ENCODE measurements at regions not wholly inside any gene's neighbourhood (a gene's known extent, or its start where the extent isn't known, plus 50 kb on each side); places are given as distances from the start of the nearest gene placed in this dataset.
A peak's percentile ranks its signal among the peaks of the same experiment; 100 is the strongest.

DNA sequence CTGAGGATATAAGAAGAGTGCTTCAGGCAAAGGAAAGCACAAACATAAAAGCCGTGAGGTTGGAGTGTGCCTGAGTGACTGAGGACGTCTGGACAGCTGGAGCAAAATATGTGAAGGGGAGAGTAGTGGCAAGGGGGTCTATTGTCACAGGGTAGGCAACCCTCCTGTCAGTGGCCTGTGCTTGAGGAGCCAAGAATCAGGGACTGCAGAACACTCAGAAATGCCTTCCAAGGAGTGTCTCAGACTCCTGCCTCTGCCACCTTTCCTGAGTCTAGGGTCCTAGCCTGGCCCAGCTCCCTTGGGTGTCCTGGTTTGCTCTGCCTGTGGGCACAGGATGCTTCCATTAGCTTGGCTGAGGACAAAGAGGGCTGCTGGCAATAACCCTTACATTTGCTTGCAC is 152.5 kb upstream of the PJA1 start:
- 12 to 72% (median 35%) methylated on average over 2 of the region's 2 CpGs for WGBS, 3 donors
- DNase-seq, result no peak
- Histone ChIP-seq H3K9me3 (ENCODE audit: control insufficient read depth in 2 of 2, insufficient read depth in 1 of 2, low read depth in 1 of 2, low read length in 1 of 2) (no peaks in the 10 kb centered on the region), H3K27ac (ENCODE audit: low read depth in 1 of 3, low read length in 2 of 3) (peak overlapping the region in 1 of 3 donors; percentile 13), H3K27me3 (ENCODE audit: control insufficient read depth in 3 of 3, insufficient read depth in 3 of 3, low read length in 3 of 3) (peaks cover 0 to 4% (median 0%) of the 10 kb centered on the region in 3 donors), H3K36me3 (ENCODE audit: control insufficient read depth in 3 of 3, insufficient read depth in 2 of 3, low read depth in 1 of 3, low read length in 3 of 3) (no peaks in the 10 kb centered on the region), H3K4me1 (ENCODE audit: control insufficient read depth in 3 of 3, insufficient read depth in 2 of 3, low read depth in 1 of 3, low read length in 2 of 3) (peaks cover 0 to 21% (median 0%) of the 10 kb centered on the region in 3 donors), H3K4me3 (ENCODE audit: low read depth in 1 of 3, low read length in 3 of 3) (no peak overlapping the region)
- FAIRE-seq, result no peak

DNA sequence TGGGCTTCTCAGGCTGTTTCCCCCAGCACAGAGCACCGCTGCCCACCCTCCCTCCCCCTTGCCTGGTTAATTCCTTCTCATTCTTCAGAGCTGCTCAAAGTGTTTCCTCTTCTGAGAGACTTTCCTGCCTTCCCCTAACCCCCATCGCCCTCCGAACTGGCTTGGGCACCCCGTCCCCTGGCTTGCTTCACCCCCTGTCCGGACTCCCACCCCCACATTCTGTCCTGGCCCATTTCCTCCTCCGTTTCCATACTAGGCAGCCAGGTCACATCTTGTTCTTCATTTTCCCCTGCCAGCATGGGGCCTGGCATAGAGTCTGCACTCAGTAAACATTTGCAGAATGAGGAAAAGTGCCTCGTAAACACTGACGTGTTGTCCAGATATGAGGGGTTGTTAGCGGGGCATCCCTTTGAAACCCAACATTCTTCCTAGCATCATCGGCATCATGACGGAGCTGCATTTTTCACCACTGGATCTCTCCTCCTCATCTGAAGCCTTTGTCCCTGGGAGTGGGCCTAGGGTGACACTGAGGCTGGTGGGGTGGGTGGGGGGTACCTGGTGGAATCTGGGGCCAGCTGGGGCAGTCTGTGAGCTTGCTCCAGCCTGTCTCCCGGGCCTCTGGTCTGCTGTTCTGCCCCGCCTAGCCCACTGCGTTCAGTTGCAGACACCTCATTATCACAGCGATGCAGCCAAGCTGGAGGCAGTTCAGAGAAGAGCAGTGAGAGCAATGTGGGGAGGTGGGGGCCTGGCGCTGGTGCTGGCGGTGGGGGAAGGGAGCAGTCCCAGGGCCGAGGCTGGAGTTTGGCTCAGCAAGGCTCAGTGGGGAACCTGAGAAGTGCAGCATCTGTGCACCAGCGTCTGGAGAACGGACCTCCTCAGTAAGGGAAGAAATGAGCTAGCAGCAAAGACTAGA is 149.4 kb upstream of the PJA1 start:
- FAIRE-seq (no peak), DNase-seq (no peak)
- no peaks in the 10 kb centered on the region for H3K36me3 ChIP-seq (ENCODE audit: control insufficient read depth in 3 of 3, insufficient read depth in 2 of 3, low read depth in 1 of 3, low read length in 3 of 3)
- H3K4me3 ChIP-seq (ENCODE audit: low read depth in 1 of 3, low read length in 3 of 3), result no peak overlapping the region
- peaks cover 0 to 28% (median 0%) of the 10 kb centered on the region in 3 donors for H3K4me1 ChIP-seq (ENCODE audit: control insufficient read depth in 3 of 3, insufficient read depth in 2 of 3, low read depth in 1 of 3, low read length in 2 of 3)
- H3K27ac ChIP-seq (ENCODE audit: low read depth in 1 of 3, low read length in 2 of 3), result no peak overlapping the region
- no peaks in the 10 kb centered on the region for H3K9me3 ChIP-seq (ENCODE audit: control insufficient read depth in 2 of 2, insufficient read depth in 1 of 2, low read depth in 1 of 2, low read length in 1 of 2)
- H3K27me3 ChIP-seq (ENCODE audit: control insufficient read depth in 3 of 3, insufficient read depth in 3 of 3, low read length in 3 of 3), result peaks cover 0 to 4% (median 0%) of the 10 kb centered on the region in 3 donors
- 50 to 68% (median 64%) methylated on average over 19 to 20 of the region's 20 CpGs for WGBS, 3 donors

DNA sequence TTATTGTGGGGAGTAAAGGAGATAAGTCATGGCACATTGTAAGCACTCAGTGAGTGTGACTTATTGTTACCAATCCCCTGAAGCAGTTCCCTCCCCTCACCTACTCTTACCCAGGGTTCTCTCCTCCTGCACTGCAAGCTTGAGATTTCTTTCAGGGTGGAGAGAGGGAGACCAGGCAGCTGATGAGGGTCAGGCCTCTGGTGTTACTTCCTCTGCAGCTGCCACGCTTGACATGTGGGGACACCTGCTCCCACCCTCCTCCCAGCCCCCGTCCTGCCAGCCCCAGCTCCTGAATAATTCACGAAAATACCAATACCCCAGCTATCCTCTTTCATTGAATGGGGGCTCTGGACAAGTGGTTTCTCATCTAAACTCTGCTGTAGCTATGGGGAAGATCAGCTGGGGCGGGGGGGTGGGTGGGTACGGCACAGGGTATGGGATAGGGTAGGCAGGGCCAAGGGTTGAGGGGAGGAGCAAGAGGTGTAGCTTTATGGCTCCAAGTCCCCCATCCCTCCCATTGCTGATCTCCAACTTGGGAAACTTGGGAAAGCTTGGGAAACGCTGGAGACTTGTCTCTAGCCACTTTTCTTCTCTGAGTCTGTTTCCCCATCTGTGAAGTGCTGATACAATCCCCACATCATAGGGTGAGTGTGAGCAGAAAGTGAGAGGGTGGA is 148.5 kb upstream of the PJA1 start:
- H3K27ac ChIP-seq (ENCODE audit: low read depth in 1 of 3, low read length in 2 of 3), result no peak overlapping the region
- no peaks in the 10 kb centered on the region for H3K36me3 ChIP-seq (ENCODE audit: control insufficient read depth in 3 of 3, insufficient read depth in 2 of 3, low read depth in 1 of 3, low read length in 3 of 3)
- no peak overlapping the region for H3K4me3 ChIP-seq (ENCODE audit: low read depth in 1 of 3, low read length in 3 of 3)
- DNase-seq, result no peak
- WGBS, 3 donors, result 50 to 66% (median 62%) methylated on average over 5 to 6 of the region's 6 CpGs
- no peaks in the 10 kb centered on the region for H3K9me3 ChIP-seq (ENCODE audit: control insufficient read depth in 2 of 2, insufficient read depth in 1 of 2, low read depth in 1 of 2, low read length in 1 of 2)
- peaks cover 0 to 4% (median 0%) of the 10 kb centered on the region in 3 donors for H3K27me3 ChIP-seq (ENCODE audit: control insufficient read depth in 3 of 3, insufficient read depth in 3 of 3, low read length in 3 of 3)
- no peak for FAIRE-seq
- peaks cover 0 to 34% (median 0%) of the 10 kb centered on the region in 3 donors for H3K4me1 ChIP-seq (ENCODE audit: control insufficient read depth in 3 of 3, insufficient read depth in 2 of 3, low read depth in 1 of 3, low read length in 2 of 3)

DNA sequence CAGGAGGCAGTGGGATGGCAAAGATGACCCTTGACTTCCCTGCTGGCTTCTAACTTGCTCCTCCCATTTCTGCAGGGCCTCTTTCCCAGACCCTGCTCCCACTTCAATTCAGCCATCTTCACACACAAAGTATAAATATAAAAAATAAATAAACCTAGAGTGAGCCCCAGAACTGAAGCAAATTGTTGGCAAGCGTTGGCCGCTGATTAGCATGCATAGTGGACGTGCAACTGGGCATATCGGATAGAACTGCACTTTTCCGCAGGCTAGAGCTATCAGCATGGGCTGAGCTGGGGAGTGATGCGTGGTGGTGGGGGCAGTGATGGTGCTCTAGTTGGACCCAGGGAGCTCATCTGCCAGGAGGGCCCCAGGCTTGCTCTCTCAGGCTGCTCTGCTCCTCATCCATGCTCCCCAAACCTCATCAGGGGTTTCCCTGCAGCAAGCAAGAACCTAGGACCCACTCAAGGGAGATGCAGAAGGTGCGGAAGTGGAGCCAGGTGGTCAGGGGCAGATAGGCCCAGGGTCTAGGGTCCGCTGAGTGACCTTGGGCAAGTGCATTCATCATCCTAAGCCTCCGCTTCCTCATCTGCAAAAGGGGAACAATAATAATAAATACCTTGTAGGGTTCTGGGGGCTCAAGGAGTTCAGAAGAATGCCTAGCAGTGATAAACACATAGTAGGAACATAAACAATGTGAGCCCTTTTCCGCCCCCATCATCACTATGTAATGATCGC is 146.8 kb upstream of the PJA1 start:
- DNase-seq, result no peak
- no peaks in the 10 kb centered on the region for H3K9me3 ChIP-seq (ENCODE audit: control insufficient read depth in 2 of 2, insufficient read depth in 1 of 2, low read depth in 1 of 2, low read length in 1 of 2)
- H3K4me3 ChIP-seq (ENCODE audit: low read depth in 1 of 3, low read length in 3 of 3), result no peak overlapping the region
- H3K36me3 ChIP-seq (ENCODE audit: control insufficient read depth in 3 of 3, insufficient read depth in 2 of 3, low read depth in 1 of 3, low read length in 3 of 3), result no peaks in the 10 kb centered on the region
- peaks cover 0 to 24% (median 0%) of the 10 kb centered on the region in 3 donors for H3K4me1 ChIP-seq (ENCODE audit: control insufficient read depth in 3 of 3, insufficient read depth in 2 of 3, low read depth in 1 of 3, low read length in 2 of 3)
- peaks cover 0 to 4% (median 0%) of the 10 kb centered on the region in 3 donors for H3K27me3 ChIP-seq (ENCODE audit: control insufficient read depth in 3 of 3, insufficient read depth in 3 of 3, low read length in 3 of 3)
- no peak overlapping the region for H3K27ac ChIP-seq (ENCODE audit: low read depth in 1 of 3, low read length in 2 of 3)
- no peak for FAIRE-seq
- WGBS, 3 donors, result 73 to 83% (median 83%) methylated on average over 10 to 11 of the region's 11 CpGs

DNA sequence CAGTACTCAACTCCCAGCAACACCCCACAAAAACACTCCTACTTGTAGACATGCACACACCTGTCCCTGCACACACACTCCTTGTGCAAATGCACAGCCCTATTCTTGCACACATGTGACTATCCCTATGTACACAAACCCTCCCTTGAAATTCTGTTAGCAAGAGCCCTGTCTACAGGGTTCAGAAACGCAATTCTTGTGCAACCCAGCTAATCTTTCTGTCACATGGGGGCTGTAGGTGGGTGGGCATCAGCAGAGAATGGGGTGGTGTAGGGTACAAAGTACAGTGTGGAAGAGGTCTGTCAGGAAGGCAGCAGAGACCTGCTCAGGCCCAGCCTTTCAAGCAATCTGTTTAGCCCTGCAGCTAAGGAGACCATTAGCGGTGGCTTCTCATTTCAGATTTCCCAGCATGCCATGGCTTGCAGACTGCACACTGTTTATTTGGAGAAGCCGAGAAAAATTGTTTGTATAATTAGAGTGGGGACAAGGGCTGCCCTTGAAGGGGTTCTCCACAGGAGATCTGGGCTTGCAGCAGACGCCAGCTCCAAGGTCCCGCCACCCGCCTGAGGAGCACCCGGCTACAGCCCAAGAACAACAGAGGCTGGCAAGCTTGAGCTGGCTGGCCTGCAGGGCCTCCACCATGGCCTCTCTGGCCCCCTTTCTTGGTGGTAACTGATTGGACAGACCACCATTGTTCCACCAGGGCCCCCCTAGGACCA is 144.0 kb upstream of the PJA1 start:
- FAIRE-seq, result no peak
- 60 to 74% (median 64%) methylated on average over 7 of the region's 7 CpGs for WGBS, 3 donors
- Histone ChIP-seq H3K27me3 (ENCODE audit: control insufficient read depth in 3 of 3, insufficient read depth in 3 of 3, low read length in 3 of 3) (no peaks in the 10 kb centered on the region), H3K4me3 (ENCODE audit: low read depth in 1 of 3, low read length in 3 of 3) (no peak overlapping the region), H3K27ac (ENCODE audit: low read depth in 1 of 3, low read length in 2 of 3) (peak overlapping the region in 1 of 3 donors; percentile 81), H3K9me3 (ENCODE audit: control insufficient read depth in 2 of 2, insufficient read depth in 1 of 2, low read depth in 1 of 2, low read length in 1 of 2) (no peaks in the 10 kb centered on the region), H3K4me1 (ENCODE audit: control insufficient read depth in 3 of 3, insufficient read depth in 2 of 3, low read depth in 1 of 3, low read length in 2 of 3) (peaks cover 0 to 24% (median 0%) of the 10 kb centered on the region in 3 donors), H3K36me3 (ENCODE audit: control insufficient read depth in 3 of 3, insufficient read depth in 2 of 3, low read depth in 1 of 3, low read length in 3 of 3) (no peaks in the 10 kb centered on the region)
- DNase-seq, result peak in 1 of 2 donors; percentile 86

DNA sequence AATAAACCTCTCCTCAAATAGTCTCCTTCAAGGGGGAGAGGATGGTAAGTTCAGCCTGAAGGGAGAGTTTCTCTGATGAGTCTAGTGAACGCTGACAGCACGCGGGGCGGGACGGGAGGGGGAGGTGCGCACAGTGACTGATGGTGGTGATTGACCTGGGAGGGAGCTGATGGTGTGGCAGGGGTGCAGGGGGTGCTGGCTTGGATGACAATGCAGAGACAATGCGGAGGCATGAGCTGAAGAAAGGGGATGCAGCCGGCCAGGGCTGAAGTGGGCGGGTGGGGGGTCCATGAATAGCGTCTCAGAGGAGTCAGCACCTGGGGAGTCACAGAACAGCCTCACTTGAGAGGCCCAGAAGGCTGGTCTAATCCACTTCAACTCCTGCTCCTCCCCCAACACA is 142.5 kb upstream of the PJA1 start:
- DNase-seq (no peak), FAIRE-seq (no peak)
- no peaks in the 10 kb centered on the region for H3K36me3 ChIP-seq (ENCODE audit: control insufficient read depth in 3 of 3, insufficient read depth in 2 of 3, low read depth in 1 of 3, low read length in 3 of 3)
- no peaks in the 10 kb centered on the region for H3K9me3 ChIP-seq (ENCODE audit: control insufficient read depth in 2 of 2, insufficient read depth in 1 of 2, low read depth in 1 of 2, low read length in 1 of 2)
- H3K27me3 ChIP-seq (ENCODE audit: control insufficient read depth in 3 of 3, insufficient read depth in 3 of 3, low read length in 3 of 3), result no peaks in the 10 kb centered on the region
- no peak overlapping the region for H3K27ac ChIP-seq (ENCODE audit: low read depth in 1 of 3, low read length in 2 of 3)
- 70 to 83% (median 74%) methylated on average over 10 of the region's 10 CpGs for WGBS, 3 donors
- peaks cover 0 to 27% (median 0%) of the 10 kb centered on the region in 3 donors for H3K4me1 ChIP-seq (ENCODE audit: control insufficient read depth in 3 of 3, insufficient read depth in 2 of 3, low read depth in 1 of 3, low read length in 2 of 3)
- no peak overlapping the region for H3K4me3 ChIP-seq (ENCODE audit: low read depth in 1 of 3, low read length in 3 of 3)

DNA sequence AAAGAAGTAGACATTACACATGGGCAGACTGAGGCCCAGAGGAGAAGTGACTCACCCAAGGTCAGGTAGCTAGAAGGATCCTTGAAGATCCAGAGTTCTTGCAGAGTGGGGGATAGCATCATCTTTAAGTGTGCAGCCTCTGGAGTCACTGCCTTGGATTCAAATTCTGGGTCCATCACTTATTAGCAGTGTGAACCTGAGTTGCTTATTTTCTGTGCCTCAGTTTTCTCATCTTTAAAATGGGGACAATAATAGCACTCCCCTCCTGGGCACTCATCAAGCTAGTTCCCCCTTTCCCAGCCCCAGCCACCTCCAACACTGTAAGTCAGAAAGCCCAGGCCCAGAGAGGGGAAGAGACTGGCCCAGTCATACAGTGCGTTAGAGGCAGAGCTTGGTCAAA is 141.8 kb upstream of the PJA1 start:
- peaks cover 0 to 27% (median 0%) of the 10 kb centered on the region in 3 donors for H3K4me1 ChIP-seq (ENCODE audit: control insufficient read depth in 3 of 3, insufficient read depth in 2 of 3, low read depth in 1 of 3, low read length in 2 of 3)

DNA sequence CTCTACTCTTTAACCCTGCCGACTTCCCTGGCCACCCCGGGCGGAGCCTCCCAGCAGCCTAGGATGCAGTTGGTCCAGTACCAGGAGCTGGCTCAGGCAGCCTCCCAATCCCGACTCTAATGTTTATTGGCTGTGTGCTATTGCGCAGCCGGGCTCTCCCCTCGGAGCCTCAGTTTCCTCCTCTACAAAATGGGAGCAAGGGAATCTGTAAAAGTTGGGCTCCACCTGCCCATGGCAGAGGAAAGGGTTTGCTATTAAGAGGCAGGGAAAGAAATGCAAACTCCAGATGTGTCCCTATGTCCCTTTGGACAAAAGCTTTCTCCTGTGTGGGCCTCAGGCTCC is 140.8 kb upstream of the PJA1 start:
- DNase-seq (no peak), FAIRE-seq (no peak)
- Histone ChIP-seq H3K27ac (ENCODE audit: low read depth in 1 of 3, low read length in 2 of 3) (no peak overlapping the region), H3K4me3 (ENCODE audit: low read depth in 1 of 3, low read length in 3 of 3) (no peak overlapping the region), H3K36me3 (ENCODE audit: control insufficient read depth in 3 of 3, insufficient read depth in 2 of 3, low read depth in 1 of 3, low read length in 3 of 3) (no peaks in the 10 kb centered on the region), H3K4me1 (ENCODE audit: control insufficient read depth in 3 of 3, insufficient read depth in 2 of 3, low read depth in 1 of 3, low read length in 2 of 3) (peaks cover 0 to 27% (median 0%) of the 10 kb centered on the region in 3 donors), H3K27me3 (ENCODE audit: control insufficient read depth in 3 of 3, insufficient read depth in 3 of 3, low read length in 3 of 3) (no peaks in the 10 kb centered on the region), H3K9me3 (ENCODE audit: control insufficient read depth in 2 of 2, insufficient read depth in 1 of 2, low read depth in 1 of 2, low read length in 1 of 2) (no peaks in the 10 kb centered on the region)
- whole genome bisulfite sequencing, 3 donors, result 64 to 71% (median 69%) methylated on average over 7 of the region's 7 CpGs

More for the DNA sequence above, 141.8 kb upstream of the PJA1 start:
- WGBS, 3 donors, result 80 to 96% (median 92%) methylated on average over 1 of the region's 1 CpG
- Histone ChIP-seq H3K27me3 (ENCODE audit: control insufficient read depth in 3 of 3, insufficient read depth in 3 of 3, low read length in 3 of 3) (no peaks in the 10 kb centered on the region), H3K36me3 (ENCODE audit: control insufficient read depth in 3 of 3, insufficient read depth in 2 of 3, low read depth in 1 of 3, low read length in 3 of 3) (no peaks in the 10 kb centered on the region), H3K27ac (ENCODE audit: low read depth in 1 of 3, low read length in 2 of 3) (no peak overlapping the region), H3K9me3 (ENCODE audit: control insufficient read depth in 2 of 2, insufficient read depth in 1 of 2, low read depth in 1 of 2, low read length in 1 of 2) (no peaks in the 10 kb centered on the region), H3K4me3 (ENCODE audit: low read depth in 1 of 3, low read length in 3 of 3) (no peak overlapping the region)
- DNase-seq (no peak), FAIRE-seq (no peak)
